ENCODE measurements at regions not wholly inside any gene's neighbourhood (a gene's known extent, or its start where the extent isn't known, plus 50 kb on each side); places are given as distances from the start of the nearest gene placed in this dataset.

GRCh38 chr13:47004027-47004426, 107.2 kb upstream of the HTR2A start:
- H3K27me3 Mint-ChIP-seq (ENCODE audit: low read depth, poor library complexity), result peaks cover 5% of the 10 kb centered on the region
- no peaks in the 10 kb centered on the region for H3K36me3 Mint-ChIP-seq (ENCODE audit: low read depth)
- no peak for DNase-seq
- H3K27ac Mint-ChIP-seq, result no peak overlapping the region
- TF ChIP-seq, protein P1, sequence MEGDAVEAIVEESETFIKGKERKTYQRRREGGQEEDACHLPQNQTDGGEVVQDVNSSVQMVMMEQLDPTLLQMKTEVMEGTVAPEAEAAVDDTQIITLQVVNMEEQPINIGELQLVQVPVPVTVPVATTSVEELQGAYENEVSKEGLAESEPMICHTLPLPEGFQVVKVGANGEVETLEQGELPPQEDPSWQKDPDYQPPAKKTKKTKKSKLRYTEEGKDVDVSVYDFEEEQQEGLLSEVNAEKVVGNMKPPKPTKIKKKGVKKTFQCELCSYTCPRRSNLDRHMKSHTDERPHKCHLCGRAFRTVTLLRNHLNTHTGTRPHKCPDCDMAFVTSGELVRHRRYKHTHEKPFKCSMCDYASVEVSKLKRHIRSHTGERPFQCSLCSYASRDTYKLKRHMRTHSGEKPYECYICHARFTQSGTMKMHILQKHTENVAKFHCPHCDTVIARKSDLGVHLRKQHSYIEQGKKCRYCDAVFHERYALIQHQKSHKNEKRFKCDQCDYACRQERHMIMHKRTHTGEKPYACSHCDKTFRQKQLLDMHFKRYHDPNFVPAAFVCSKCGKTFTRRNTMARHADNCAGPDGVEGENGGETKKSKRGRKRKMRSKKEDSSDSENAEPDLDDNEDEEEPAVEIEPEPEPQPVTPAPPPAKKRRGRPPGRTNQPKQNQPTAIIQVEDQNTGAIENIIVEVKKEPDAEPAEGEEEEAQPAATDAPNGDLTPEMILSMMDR (IDR thresholded peaks at IDR 0.05), result no peak
- H3K9me3 Mint-ChIP-seq, result no peaks in the 10 kb centered on the region
- no peak overlapping the region for H3K4me3 Mint-ChIP-seq
- H3K4me1 Mint-ChIP-seq, result peaks cover 7% of the 10 kb centered on the region

DNA sequence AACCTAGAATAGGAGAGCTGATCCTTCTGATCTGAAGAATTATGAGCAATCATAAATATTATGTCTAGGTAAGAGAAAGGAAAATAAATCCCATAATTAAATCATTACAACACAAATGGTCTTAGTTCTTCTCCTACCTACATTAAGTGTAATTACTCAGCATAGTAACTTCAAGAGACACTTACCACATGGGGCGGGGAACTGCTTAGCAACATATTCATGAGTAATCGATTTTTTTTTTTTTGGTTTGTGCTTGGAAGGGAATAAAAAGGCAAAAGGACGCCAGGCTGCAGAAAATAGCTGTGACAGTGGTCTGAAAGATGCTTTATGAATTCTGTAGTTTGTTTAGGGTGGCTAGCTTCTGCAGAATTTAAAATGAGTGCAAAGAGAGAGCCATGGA, 103.3 kb upstream of the HTR2A start:
- TF ChIP-seq, protein P1 (IDR thresholded peaks at IDR 0.05), result no peak
- H3K27ac Mint-ChIP-seq, result no peak overlapping the region
- H3K4me3 Mint-ChIP-seq, result no peak overlapping the region
- H3K4me1 Mint-ChIP-seq, result peaks cover 7% of the 10 kb centered on the region
- H3K36me3 Mint-ChIP-seq (ENCODE audit: low read depth), result no peaks in the 10 kb centered on the region
- no peak for DNase-seq
- no peaks in the 10 kb centered on the region for H3K9me3 Mint-ChIP-seq
- peaks cover 1% of the 10 kb centered on the region for H3K27me3 Mint-ChIP-seq (ENCODE audit: low read depth, poor library complexity)

- Mint-ChIP-seq H3K36me3 (ENCODE audit: low read depth) (no peaks in the 10 kb centered on the region), H3K27me3 (ENCODE audit: low read depth, poor library complexity) (no peaks in the 10 kb centered on the region), H3K4me3 (no peak overlapping the region), H3K4me1 (no peaks in the 10 kb centered on the region), H3K9me3 (no peaks in the 10 kb centered on the region), H3K27ac (no peak overlapping the region)
- TF ChIP-seq, protein P1 (IDR thresholded peaks at IDR 0.05), result no peak
- DNase-seq, result no peak
These were observed 99.6 kb upstream of the HTR2A start for GRCh38 chr13:46996316-46997030.

DNA sequence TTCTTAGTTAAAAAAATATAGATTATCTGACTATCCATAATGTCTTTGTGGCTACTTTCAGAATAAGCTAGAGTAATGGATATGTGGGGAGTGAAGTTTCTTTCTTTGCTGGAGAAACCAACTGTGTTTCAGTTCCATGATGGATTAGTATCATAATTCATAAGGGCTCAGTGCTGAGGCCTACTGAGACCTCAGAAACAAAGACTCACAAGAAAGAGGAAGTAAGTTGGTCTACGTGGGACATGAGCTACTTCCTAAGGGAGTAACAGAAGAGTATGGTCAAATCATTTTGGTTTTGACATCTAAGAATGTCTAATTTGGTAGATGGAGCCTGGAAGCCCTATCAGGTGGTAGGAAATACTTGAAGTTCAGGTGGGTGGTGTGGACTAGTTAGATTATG, 99.0 kb upstream of the HTR2A start:
- TF ChIP-seq, protein P1 (IDR thresholded peaks at IDR 0.05), result no peak
- Mint-ChIP-seq H3K4me3 (no peak overlapping the region), H3K27ac (no peak overlapping the region), H3K4me1 (no peaks in the 10 kb centered on the region), H3K9me3 (no peaks in the 10 kb centered on the region), H3K27me3 (ENCODE audit: low read depth, poor library complexity) (no peaks in the 10 kb centered on the region), H3K36me3 (ENCODE audit: low read depth) (no peaks in the 10 kb centered on the region)
- DNase-seq, result no peak

DNA sequence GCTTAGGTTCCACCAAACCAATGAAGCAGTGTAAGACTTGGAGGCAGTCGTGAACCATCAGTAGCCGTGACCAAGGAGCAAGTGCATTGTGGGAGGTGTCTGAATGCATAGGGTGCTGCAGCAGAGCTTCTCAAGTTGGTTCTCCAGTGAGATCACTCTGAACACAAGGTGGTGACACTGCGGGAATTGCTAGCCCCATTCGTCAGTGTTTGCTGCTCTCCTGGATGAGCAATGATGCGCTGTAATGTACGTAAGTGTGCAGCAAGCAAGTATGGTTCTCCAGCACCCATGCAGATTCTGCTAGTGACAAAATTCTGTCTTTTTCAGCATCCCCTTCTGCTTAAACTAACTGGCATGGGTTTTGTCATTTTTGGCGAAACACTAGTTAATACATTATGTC, 97.6 kb upstream of the HTR2A start:
- no peak overlapping the region for H3K4me3 Mint-ChIP-seq
- H3K27ac Mint-ChIP-seq, result no peak overlapping the region
- DNase-seq, result no peak
- H3K9me3 Mint-ChIP-seq, result no peaks in the 10 kb centered on the region
- H3K27me3 Mint-ChIP-seq (ENCODE audit: low read depth, poor library complexity), result no peaks in the 10 kb centered on the region
- H3K36me3 Mint-ChIP-seq (ENCODE audit: low read depth), result no peaks in the 10 kb centered on the region
- no peaks in the 10 kb centered on the region for H3K4me1 Mint-ChIP-seq
- TF ChIP-seq, protein P1 (IDR thresholded peaks at IDR 0.05), result no peak

DNA sequence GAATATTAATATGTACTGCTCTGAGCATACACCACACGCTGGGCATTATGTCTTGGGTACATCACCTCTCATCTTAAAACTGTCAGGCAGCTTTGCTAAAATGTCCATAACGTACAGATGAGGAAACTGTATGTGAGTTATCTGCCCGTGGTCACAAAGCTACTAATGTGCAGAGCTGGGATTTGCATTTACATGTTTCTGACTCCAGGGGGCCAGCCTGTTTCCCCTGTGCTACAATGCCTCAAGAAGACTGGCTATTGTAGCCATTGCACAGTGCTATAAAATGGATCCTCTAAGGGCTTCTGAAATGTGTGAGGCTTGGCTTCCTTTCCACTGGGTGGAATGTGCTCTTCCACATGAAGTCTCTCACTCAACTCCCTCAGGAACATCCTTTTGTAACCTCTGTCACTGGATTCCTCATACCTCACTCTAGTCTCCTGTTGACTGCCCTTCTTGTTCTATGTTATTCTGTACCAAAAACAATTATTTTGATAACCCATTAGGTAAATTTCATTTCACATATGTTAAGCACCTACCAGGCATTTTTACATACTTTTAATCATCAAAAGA, 95.6 kb upstream of the HTR2A start:
- Mint-ChIP-seq H3K27me3 (ENCODE audit: low read depth, poor library complexity) (peaks cover 4% of the 10 kb centered on the region), H3K4me3 (no peak overlapping the region), H3K4me1 (no peaks in the 10 kb centered on the region), H3K36me3 (ENCODE audit: low read depth) (no peaks in the 10 kb centered on the region), H3K9me3 (no peaks in the 10 kb centered on the region), H3K27ac (no peak overlapping the region)
- TF ChIP-seq, protein P1 (IDR thresholded peaks at IDR 0.05), result no peak
- no peak for DNase-seq

Measured in nephron progenitor cell (in vitro differentiated cells).